A673 (cell line): ENCODE measurements at regions not wholly inside any gene's neighbourhood (a gene's known extent, or its start where the extent isn't known, plus 50 kb on each side); places are given as distances from the start of the nearest gene placed in this dataset.

Source experiments
- BruUV-seq: library from RNA; stranded (reverse); fragments of 400-500 nt; replicated peaks from 2 replicates; lab custom pipeline; 2021; lab: Mats Ljungman, UMichigan
- CTCF ChIA-PET: fragments of 300-600 bp; sonication (Branson Sonifier 250); formaldehyde crosslinking; loops from one replicate; lab custom pipeline; 2022; ENCODE audit warnings: antibody characterized with exemption; lab: Charles Lee
- POLR2A ChIA-PET: fragments of 300-600 bp; sonication (Branson Sonifier 250); formaldehyde crosslinking; loops from one replicate; lab custom pipeline; 2022; ENCODE audit warnings: antibody characterized with exemption; ENCODE audit not compliant: low non-redundant PET; lab: Charles Lee
- DNase-seq: peaks from one replicate; pipeline ENCODE4 v3.0.0-alpha.2; 2015; ENCODE audit warnings: low spot score
- H3K27ac ChIP-seq: fragments of 200-600 bp; sonication (generic); 2 replicates; pipeline ENCODE4 v1.5.1; 2016; ENCODE audit warnings: mixed run types, low read depth, mild to moderate bottlenecking, mixed read lengths, antibody characterized with exemption, low read length; ENCODE audit not compliant: poor library complexity, severe bottlenecking
- H3K27me3 ChIP-seq: fragments of 200-600 bp; sonication (generic); replicated peaks from 2 replicates; pipeline ENCODE4 v1.6.1; 2017; ENCODE audit warnings: mixed run types, low read depth, mild to moderate bottlenecking, mixed read lengths, antibody characterized with exemption, low read length; ENCODE audit not compliant: insufficient read depth, poor library complexity
- H3K36me3 ChIP-seq: fragments of 200-600 bp; sonication (generic); 2 replicates; pipeline ENCODE4 v1.6.1; 2016; ENCODE audit warnings: mixed run types, mild to moderate bottlenecking, mixed read lengths, antibody characterized with exemption, low read length; ENCODE audit not compliant: insufficient read depth, poor library complexity, severe bottlenecking
- H3K4me1 ChIP-seq: fragments of 200-600 bp; sonication (generic); 2 replicates; pipeline ENCODE4 v1.6.1; 2017; ENCODE audit warnings: mixed run types, mild to moderate bottlenecking, mixed read lengths, antibody characterized with exemption, low read length; ENCODE audit not compliant: insufficient read depth, poor library complexity, severe bottlenecking
- H3K4me3 ChIP-seq: fragments of 200-600 bp; sonication (generic); 2 replicates; pipeline ENCODE4 v1.5.1; 2016; ENCODE audit warnings: low read depth, mixed run types, mild to moderate bottlenecking, mixed read lengths, low read length; ENCODE audit not compliant: poor library complexity, severe bottlenecking
- H3K9me3 ChIP-seq: fragments of 200-600 bp; sonication (generic); 2 replicates; pipeline ENCODE4 v1.6.1; 2016; ENCODE audit warnings: mixed run types, low read depth, mild to moderate bottlenecking, mixed read lengths, antibody characterized with exemption, low read length; ENCODE audit not compliant: poor library complexity, severe bottlenecking
- CTCF ChIP-seq: fragments of 300-800, 200-600 bp; sonication (generic); conservative IDR thresholded peaks from 2 replicates; pipeline ENCODE4 v1.5.1; 2017; ENCODE audit warnings: low read depth, mild to moderate bottlenecking, antibody characterized with exemption, low read length, moderate library complexity, mixed read lengths
- EZH2 ChIP-seq: fragments of 200-600 bp; sonication (generic); IDR thresholded peaks from 2 replicates; pipeline ENCODE4 v1.6.1; 2017; ENCODE audit warnings: borderline replicate concordance, low read depth, mild to moderate bottlenecking, mixed read lengths, antibody characterized with exemption, low read length; ENCODE audit not compliant: poor library complexity, severe bottlenecking
- intact Hi-C: fragments of 100-400 bp; cut with micrococcal nuclease; formaldehyde crosslinking; loops from one replicate; pipeline ENCODE4 v1.10.0; 2022; ENCODE audit not compliant: unreplicated experiment

GRCh38 chr10:109200646-109201045 lies 722.7 kb downstream of the XPNPEP1 start:
- Histone ChIP-seq H3K9me3 (peaks cover 12% of the 10 kb centered on the region), H3K4me1 (peaks cover 25% of the 10 kb centered on the region), H3K4me3 (no peak overlapping the region), H3K27ac (peak overlapping the region; percentile 33), H3K36me3 (no peaks in the 10 kb centered on the region), H3K27me3 (no peaks in the 10 kb centered on the region)
- intact Hi-C loops: no loop called here
- ChIA-PET CTCF (no interaction called here), POLR2A (no interaction called here)
- no peak for DNase-seq
- no TSS peak for BruUV-seq
- TF ChIP-seq EZH2 (no peak), CTCF (no peak)

GRCh38 chr10:109191823-109192222 lies 731.5 kb downstream of the XPNPEP1 start:
- Histone ChIP-seq H3K27me3 (no peaks in the 10 kb centered on the region), H3K9me3 (peaks cover 37% of the 10 kb centered on the region), H3K4me3 (no peak overlapping the region), H3K4me1 (peaks cover 34% of the 10 kb centered on the region), H3K36me3 (peaks cover 25% of the 10 kb centered on the region), H3K27ac (peak overlapping the region; percentile 99)
- ChIA-PET CTCF (interaction anchor here (1.5 kb wide), 1 partner anchor 256 kb away, joined by 3 read pairs; no protein-coding TSS in a partner anchor), POLR2A (interaction anchor here (0.6 to 0.9 kb wide), 2 partner anchors 8 to 195 kb away, joined by 3 to 4 read pairs; no protein-coding TSS in a partner anchor)
- no peak for TF ChIP-seq CTCF
- peak; percentile 86 for DNase-seq
- BruUV-seq: TSS peak; percentile 81
- intact Hi-C loops: loop anchor here (1.0 to 10.0 kb wide), 7 partner anchors 194 to 661 kb away; no protein-coding TSS in a partner anchor

GRCh38 chr10:109191341-109191740 lies 732.0 kb downstream of the XPNPEP1 start:
- H3K9me3 ChIP-seq: peaks cover 37% of the 10 kb centered on the region
- H3K27me3 ChIP-seq: no peaks in the 10 kb centered on the region
- H3K36me3 ChIP-seq: peaks cover 25% of the 10 kb centered on the region
- H3K4me3 ChIP-seq: peak overlapping the region; percentile 23
- ChIA-PET POLR2A (interaction anchor here (0.6 to 0.9 kb wide), 2 partner anchors 8 to 195 kb away, joined by 3 to 4 read pairs; no protein-coding TSS in a partner anchor), CTCF (interaction anchor here (1.5 kb wide), 1 partner anchor 256 kb away, joined by 3 read pairs; no protein-coding TSS in a partner anchor)
- H3K27ac ChIP-seq: peak overlapping the region; percentile 99
- no TSS peak for BruUV-seq
- no peak for TF ChIP-seq EZH2
- no peak for TF ChIP-seq CTCF
- peak; percentile 96 for DNase-seq
- intact Hi-C loops: loop anchor here (1.0 to 10.0 kb wide), 6 partner anchors 195 to 661 kb away; no protein-coding TSS in a partner anchor
- H3K4me1 ChIP-seq: peaks cover 34% of the 10 kb centered on the region
